ENCODE measurements at regions not wholly inside any gene's neighbourhood (a gene's known extent, or its start where the extent isn't known, plus 50 kb on each side); places are given as distances from the start of the nearest gene placed in this dataset.

GRCh38 chr10:65083222-65083621, 1562.0 kb downstream of the REEP3 start:
- TF ChIP-seq CTCF (IDR thresholded peaks at IDR 0.05) (no peak), EP300 (IDR thresholded peaks at IDR 0.05) (no peak)
